ENCODE measurements at regions not wholly inside any gene's neighbourhood (a gene's known extent, or its start where the extent isn't known, plus 50 kb on each side); places are given as distances from the start of the nearest gene placed in this dataset.

GRCh38 chr1:168865850-168866620, 137.0 kb upstream of the DPT start:
- TF ChIP-seq CTCF (IDR thresholded peaks at IDR 0.05) (no peak), POLR2AphosphoS5 (IDR thresholded peaks at IDR 0.05; ENCODE audit: insufficient read depth in 1 of 2, low read depth in 1 of 2) (no peak), POLR2A (IDR thresholded peaks at IDR 0.05) (no peak)
